ENCODE measurements at regions not wholly inside any gene's neighbourhood (a gene's known extent, or its start where the extent isn't known, plus 50 kb on each side); places are given as distances from the start of the nearest gene placed in this dataset.

DNA sequence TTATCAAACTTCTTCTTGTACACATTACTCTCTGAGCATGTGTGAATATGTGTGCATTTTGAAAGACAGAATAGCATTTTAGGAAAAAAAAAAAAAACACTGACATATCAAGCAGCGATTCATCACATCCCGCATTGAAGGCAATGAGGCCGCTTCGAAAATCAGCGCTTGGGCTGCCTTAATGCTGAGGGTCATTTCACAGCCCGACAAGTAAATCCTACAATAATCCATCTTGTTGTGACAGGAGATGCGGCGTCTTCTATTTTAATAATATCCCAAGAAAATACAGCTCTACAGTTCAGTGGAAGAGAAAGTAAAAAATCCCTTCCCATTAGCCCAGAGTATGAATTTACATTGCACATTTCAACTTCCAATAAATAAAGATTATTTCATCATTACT, 389.2 kb upstream of the GRM7 start:
- TF ChIP-seq, protein P1, sequence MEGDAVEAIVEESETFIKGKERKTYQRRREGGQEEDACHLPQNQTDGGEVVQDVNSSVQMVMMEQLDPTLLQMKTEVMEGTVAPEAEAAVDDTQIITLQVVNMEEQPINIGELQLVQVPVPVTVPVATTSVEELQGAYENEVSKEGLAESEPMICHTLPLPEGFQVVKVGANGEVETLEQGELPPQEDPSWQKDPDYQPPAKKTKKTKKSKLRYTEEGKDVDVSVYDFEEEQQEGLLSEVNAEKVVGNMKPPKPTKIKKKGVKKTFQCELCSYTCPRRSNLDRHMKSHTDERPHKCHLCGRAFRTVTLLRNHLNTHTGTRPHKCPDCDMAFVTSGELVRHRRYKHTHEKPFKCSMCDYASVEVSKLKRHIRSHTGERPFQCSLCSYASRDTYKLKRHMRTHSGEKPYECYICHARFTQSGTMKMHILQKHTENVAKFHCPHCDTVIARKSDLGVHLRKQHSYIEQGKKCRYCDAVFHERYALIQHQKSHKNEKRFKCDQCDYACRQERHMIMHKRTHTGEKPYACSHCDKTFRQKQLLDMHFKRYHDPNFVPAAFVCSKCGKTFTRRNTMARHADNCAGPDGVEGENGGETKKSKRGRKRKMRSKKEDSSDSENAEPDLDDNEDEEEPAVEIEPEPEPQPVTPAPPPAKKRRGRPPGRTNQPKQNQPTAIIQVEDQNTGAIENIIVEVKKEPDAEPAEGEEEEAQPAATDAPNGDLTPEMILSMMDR (IDR thresholded peaks at IDR 0.05; ENCODE audit: borderline replicate concordance, extremely low read depth, low read length, poor library complexity, severe bottlenecking) = no peak
- TF ChIP-seq EZH2 (IDR thresholded peaks at IDR 0.05; ENCODE audit: borderline replicate concordance, low read depth, low read length, severe bottlenecking) = no peak

Data from DND-41 (cell line).